GM23248 (cell line): ENCODE measurements at regions not wholly inside any gene's neighbourhood (a gene's known extent, or its start where the extent isn't known, plus 50 kb on each side); places are given as distances from the start of the nearest gene placed in this dataset.

Experiments
- EZH2 ChIP-seq: fragments of 200-600 bp; sonication (generic); IDR thresholded peaks from 2 replicates; pipeline ENCODE4 v1.6.1; 2018; ENCODE audit warnings: antibody characterized with exemption, mild to moderate bottlenecking; ENCODE audit not compliant: insufficient read depth, poor library complexity, severe bottlenecking
- EZH2phosphoT487 ChIP-seq: fragments of 200-600 bp; sonication (generic); IDR thresholded peaks from 2 replicates; pipeline ENCODE4 v1.6.1; 2018; ENCODE audit warnings: antibody characterized with exemption, moderate library complexity, mild to moderate bottlenecking, low read depth; ENCODE audit not compliant: insufficient read depth

GRCh38 chr12:66765204-66765603, 86.3 kb upstream of the GRIP1 start:
- no peak for TF ChIP-seq EZH2
- no peak for TF ChIP-seq EZH2phosphoT487
